Mammary epithelial cell (primary cell): ENCODE measurements at regions not wholly inside any gene's neighbourhood (a gene's known extent, or its start where the extent isn't known, plus 50 kb on each side); places are given as distances from the start of the nearest gene placed in this dataset.

Source experiments
- CTCF ChIP-seq, 2 donors: IDR thresholded peaks in 1 of 2; conservative IDR thresholded peaks in 1 of 2; 2 replicates each; pipeline ENCODE4 v1.5.1; 2011 to 2012; ENCODE audit warnings: inconsistent platforms in 2 of 2, low read length in 2 of 2, mild to moderate bottlenecking in 2 of 2, control low read depth in 1 of 2, low read depth in 1 of 2; ENCODE audit not compliant: insufficient read depth in 1 of 2; ENCODE audit errors: extremely low read depth in 1 of 2
- EZH2 ChIP-seq: IDR thresholded peaks from 2 replicates; pipeline ENCODE4 v1.6.1; 2012; ENCODE audit warnings: low read length, inconsistent platforms, borderline replicate concordance

GRCh38 chr14:43119672-43120071, 1387.4 kb downstream of the FSCB start:
- TF ChIP-seq EZH2, result no peak
- no peak for TF ChIP-seq CTCF (conservative IDR thresholded peaks at IDR 0.05 in 1 of 2, IDR thresholded peaks at IDR 0.05 in 1 of 2; ENCODE audit: extremely low read depth in 1 of 2, insufficient read depth in 1 of 2, low read depth in 1 of 2, low read length in 2 of 2)
